ENCODE measurements at regions not wholly inside any gene's neighbourhood (a gene's known extent, or its start where the extent isn't known, plus 50 kb on each side); places are given as distances from the start of the nearest gene placed in this dataset.

DNA sequence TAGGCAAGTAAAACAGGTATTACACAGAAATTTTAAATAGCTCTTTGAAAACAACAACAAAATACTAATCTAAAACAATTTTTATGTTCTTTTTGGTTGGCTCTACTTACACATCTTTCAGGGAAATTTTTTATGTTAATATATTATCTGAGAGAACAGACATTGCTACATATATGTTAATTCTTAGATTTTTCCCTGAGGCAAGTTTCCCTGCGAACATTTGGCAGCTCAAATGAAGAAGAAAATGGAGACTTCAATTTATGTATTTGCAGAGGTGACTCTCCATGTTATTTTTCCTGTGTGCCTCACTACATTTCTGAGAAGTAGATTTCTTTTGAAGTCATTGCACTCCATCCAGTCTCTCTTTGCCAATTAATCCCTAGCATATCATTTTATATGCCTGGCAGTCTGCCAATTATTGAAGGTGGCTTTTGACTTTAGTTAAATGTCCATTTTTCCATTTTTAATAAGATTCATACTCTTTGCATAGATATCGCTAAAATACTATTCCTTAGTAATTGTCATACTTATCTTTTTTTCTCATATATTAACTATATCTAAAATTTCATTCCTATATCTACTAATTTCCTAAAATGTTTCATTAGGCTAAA lies 908.2 kb upstream of the CDH10 start:
- TF ChIP-seq CTCF (conservative IDR thresholded peaks at IDR 0.05 in 1 of 2, IDR thresholded peaks at IDR 0.05 in 1 of 2; ENCODE audit: low read depth in 1 of 2, low read length in 2 of 2) (no peak), EZH2 (IDR thresholded peaks at IDR 0.05; ENCODE audit: low read length, missing control alignments) (no peak)
- Histone ChIP-seq H3K79me2 (ENCODE audit: control insufficient read depth, insufficient read depth, low read length) (no peaks in the 10 kb centered on the region), H3K9ac (ENCODE audit: insufficient read depth, low read length) (no peak overlapping the region), H4K20me1 (ENCODE audit: control insufficient read depth, extremely low read depth, insufficient read depth, low read length) (no peaks in the 10 kb centered on the region), H3K4me2 (ENCODE audit: extremely low read depth, insufficient read depth, low read length) (no peak overlapping the region), H2AFZ (ENCODE audit: low read length) (no peak overlapping the region), H3K4me3 (replicated peaks in 1 of 4; ENCODE audit: control extremely low read depth in 1 of 4, insufficient read depth in 1 of 4, low read depth in 3 of 4, low read length in 4 of 4) (no peak overlapping the region), H3K4me1 (ENCODE audit: control insufficient read depth, extremely low read depth, insufficient read depth, low read length) (no peaks in the 10 kb centered on the region), H3K27ac (ENCODE audit: insufficient read depth, low read length) (no peak overlapping the region), H3K9me3 (ENCODE audit: control insufficient read depth, insufficient read depth, low read depth, low read length) (no peaks in the 10 kb centered on the region), H3K27me3 (ENCODE audit: control insufficient read depth, insufficient read depth, low read length) (no peaks in the 10 kb centered on the region), H3K36me3 (ENCODE audit: control insufficient read depth, insufficient read depth, low read length) (no peaks in the 10 kb centered on the region)
- DNase-seq (ENCODE audit: low read depth in 2 of 2): no peak

- Histone ChIP-seq H3K27ac (ENCODE audit: insufficient read depth, low read length) (no peak overlapping the region), H3K36me3 (ENCODE audit: control insufficient read depth, insufficient read depth, low read length) (no peaks in the 10 kb centered on the region), H3K4me1 (ENCODE audit: control insufficient read depth, extremely low read depth, insufficient read depth, low read length) (no peaks in the 10 kb centered on the region), H2AFZ (ENCODE audit: low read length) (no peak overlapping the region), H3K9me3 (ENCODE audit: control insufficient read depth, insufficient read depth, low read depth, low read length) (no peaks in the 10 kb centered on the region), H3K79me2 (ENCODE audit: control insufficient read depth, insufficient read depth, low read length) (no peaks in the 10 kb centered on the region), H3K9ac (ENCODE audit: insufficient read depth, low read length) (no peak overlapping the region), H3K27me3 (ENCODE audit: control insufficient read depth, insufficient read depth, low read length) (no peaks in the 10 kb centered on the region), H3K4me2 (ENCODE audit: extremely low read depth, insufficient read depth, low read length) (no peak overlapping the region), H3K4me3 (replicated peaks in 1 of 4; ENCODE audit: control extremely low read depth in 1 of 4, insufficient read depth in 1 of 4, low read depth in 3 of 4, low read length in 4 of 4) (no peak overlapping the region), H4K20me1 (ENCODE audit: control insufficient read depth, extremely low read depth, insufficient read depth, low read length) (no peaks in the 10 kb centered on the region)
- no peak for TF ChIP-seq CTCF (conservative IDR thresholded peaks at IDR 0.05 in 1 of 2, IDR thresholded peaks at IDR 0.05 in 1 of 2; ENCODE audit: low read depth in 1 of 2, low read length in 2 of 2)
- TF ChIP-seq EZH2 (IDR thresholded peaks at IDR 0.05; ENCODE audit: low read length, missing control alignments): no peak
- DNase-seq (ENCODE audit: low read depth in 2 of 2): no peak
Observed at GRCh38 chr5:25550793-25551192, 906.0 kb upstream of the CDH10 start.

DNA sequence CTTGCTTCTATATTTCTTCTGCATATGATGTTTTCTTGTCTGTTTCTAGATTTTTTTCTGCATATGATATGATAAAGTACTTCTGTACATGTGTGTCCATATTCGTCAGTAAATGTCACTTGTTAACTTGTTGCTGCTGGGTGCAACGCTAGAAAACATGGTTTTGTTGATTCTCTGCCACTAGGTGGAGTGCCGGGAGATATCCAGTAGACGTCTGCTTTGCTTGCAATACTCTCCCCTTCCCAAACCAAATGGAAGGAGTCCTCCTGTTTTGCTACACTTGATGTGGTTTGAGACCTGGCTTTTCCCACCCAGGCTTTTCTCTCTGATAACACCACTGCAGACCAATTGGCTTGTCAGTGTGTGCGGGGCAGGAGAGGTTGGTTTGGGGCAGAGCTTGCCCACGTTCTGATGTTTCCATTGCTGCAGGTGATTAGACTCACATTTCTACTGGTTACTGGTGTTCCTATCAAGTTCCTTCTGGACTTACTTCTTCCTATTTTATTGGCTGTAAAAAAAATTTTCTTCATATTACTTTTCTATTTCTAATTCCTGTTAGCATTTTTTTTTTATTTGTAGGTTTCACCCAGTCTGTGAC lies 900.0 kb upstream of the CDH10 start:
- Histone ChIP-seq H4K20me1 (ENCODE audit: control insufficient read depth, extremely low read depth, insufficient read depth, low read length) (no peaks in the 10 kb centered on the region), H3K27me3 (ENCODE audit: control insufficient read depth, insufficient read depth, low read length) (no peaks in the 10 kb centered on the region), H3K79me2 (ENCODE audit: control insufficient read depth, insufficient read depth, low read length) (no peaks in the 10 kb centered on the region), H3K9me3 (ENCODE audit: control insufficient read depth, insufficient read depth, low read depth, low read length) (no peaks in the 10 kb centered on the region), H3K4me1 (ENCODE audit: control insufficient read depth, extremely low read depth, insufficient read depth, low read length) (no peaks in the 10 kb centered on the region), H3K4me2 (ENCODE audit: extremely low read depth, insufficient read depth, low read length) (no peak overlapping the region), H3K9ac (ENCODE audit: insufficient read depth, low read length) (no peak overlapping the region), H3K27ac (ENCODE audit: insufficient read depth, low read length) (no peak overlapping the region), H3K36me3 (ENCODE audit: control insufficient read depth, insufficient read depth, low read length) (no peaks in the 10 kb centered on the region), H2AFZ (ENCODE audit: low read length) (no peak overlapping the region), H3K4me3 (replicated peaks in 1 of 4; ENCODE audit: control extremely low read depth in 1 of 4, insufficient read depth in 1 of 4, low read depth in 3 of 4, low read length in 4 of 4) (no peak overlapping the region)
- TF ChIP-seq CTCF (conservative IDR thresholded peaks at IDR 0.05 in 1 of 2, IDR thresholded peaks at IDR 0.05 in 1 of 2; ENCODE audit: low read depth in 1 of 2, low read length in 2 of 2) (peak in 1 of 2 donors; percentile 27), EZH2 (IDR thresholded peaks at IDR 0.05; ENCODE audit: low read length, missing control alignments) (no peak)
- DNase-seq (ENCODE audit: low read depth in 2 of 2): peak in 1 of 2 donors; percentile 7

All from fibroblast of lung (primary cell).